ENCODE measurements at regions not wholly inside any gene's neighbourhood (a gene's known extent, or its start where the extent isn't known, plus 50 kb on each side); places are given as distances from the start of the nearest gene placed in this dataset.

DNA sequence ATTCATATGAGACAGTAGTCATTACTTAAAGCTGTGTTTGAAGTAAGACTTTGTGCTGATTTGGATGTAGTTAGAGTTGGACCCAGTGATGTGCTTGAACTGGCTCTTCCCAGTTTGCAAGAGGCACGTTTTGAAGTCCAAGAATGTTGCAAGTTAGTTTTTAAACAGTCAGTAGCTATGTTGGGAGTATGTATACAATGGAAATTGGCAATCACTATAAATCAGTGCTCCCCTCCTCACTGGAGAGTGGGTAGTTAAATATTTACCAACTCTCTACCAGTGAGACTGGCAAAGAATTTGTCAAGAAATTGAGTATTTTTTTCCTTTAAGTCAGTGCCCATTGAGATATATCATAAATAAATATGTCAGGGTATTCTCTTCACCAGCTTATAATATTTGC is 191.9 kb upstream of the SPRY1 start:
- Histone ChIP-seq H2AFZ (ENCODE audit: low read length) (no peak overlapping the region), H3K36me3 (ENCODE audit: insufficient read depth, low read length) (no peaks in the 10 kb centered on the region), H3K4me2 (ENCODE audit: low read length) (no peak overlapping the region), H3K27ac (ENCODE audit: low read depth, low read length, poor library complexity, severe bottlenecking) (no peak overlapping the region), H3K79me2 (ENCODE audit: insufficient read depth, low read depth, low read length) (no peaks in the 10 kb centered on the region), H3K9me3 (ENCODE audit: low read length) (no peaks in the 10 kb centered on the region), H3K9me2 (ENCODE audit: insufficient read depth, low read length) (no peaks in the 10 kb centered on the region), H4K20me1 (ENCODE audit: insufficient read depth, low read length) (no peaks in the 10 kb centered on the region), H3K4me3 (ENCODE audit: low read depth, low read length, poor library complexity, severe bottlenecking) (no peak overlapping the region), H3K4me1 (ENCODE audit: insufficient read depth, low read length, poor library complexity, severe bottlenecking) (no peaks in the 10 kb centered on the region)
- POLR2A ChIA-PET, result interaction anchor here (0.6 to 1.9 kb wide), 7 partner anchors 9 to 282 kb away, joined by 3 to 6 read pairs (median 3); no protein-coding TSS in a partner anchor
- no TSS peak for BruUV-seq (replicated peaks)
- CTCF ChIA-PET (ENCODE audit: unreplicated experiment), result no interaction called here
- intact Hi-C loops (cut with micrococcal nuclease; ENCODE audit: unreplicated experiment), result no loop called here
- DNase-seq (ENCODE audit: low spot score), result no peak
- TF ChIP-seq, protein P1, sequence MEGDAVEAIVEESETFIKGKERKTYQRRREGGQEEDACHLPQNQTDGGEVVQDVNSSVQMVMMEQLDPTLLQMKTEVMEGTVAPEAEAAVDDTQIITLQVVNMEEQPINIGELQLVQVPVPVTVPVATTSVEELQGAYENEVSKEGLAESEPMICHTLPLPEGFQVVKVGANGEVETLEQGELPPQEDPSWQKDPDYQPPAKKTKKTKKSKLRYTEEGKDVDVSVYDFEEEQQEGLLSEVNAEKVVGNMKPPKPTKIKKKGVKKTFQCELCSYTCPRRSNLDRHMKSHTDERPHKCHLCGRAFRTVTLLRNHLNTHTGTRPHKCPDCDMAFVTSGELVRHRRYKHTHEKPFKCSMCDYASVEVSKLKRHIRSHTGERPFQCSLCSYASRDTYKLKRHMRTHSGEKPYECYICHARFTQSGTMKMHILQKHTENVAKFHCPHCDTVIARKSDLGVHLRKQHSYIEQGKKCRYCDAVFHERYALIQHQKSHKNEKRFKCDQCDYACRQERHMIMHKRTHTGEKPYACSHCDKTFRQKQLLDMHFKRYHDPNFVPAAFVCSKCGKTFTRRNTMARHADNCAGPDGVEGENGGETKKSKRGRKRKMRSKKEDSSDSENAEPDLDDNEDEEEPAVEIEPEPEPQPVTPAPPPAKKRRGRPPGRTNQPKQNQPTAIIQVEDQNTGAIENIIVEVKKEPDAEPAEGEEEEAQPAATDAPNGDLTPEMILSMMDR (conservative IDR thresholded peaks at IDR 0.05; ENCODE audit: low read length), result no peak
- no peak for TF ChIP-seq EZH2phosphoT487 (IDR thresholded peaks at IDR 0.05; ENCODE audit: borderline replicate concordance, low read depth, low read length)

- Histone ChIP-seq H3K4me3 (ENCODE audit: low read depth, low read length, poor library complexity, severe bottlenecking) (no peak overlapping the region), H3K9me2 (ENCODE audit: insufficient read depth, low read length) (no peaks in the 10 kb centered on the region), H3K36me3 (ENCODE audit: insufficient read depth, low read length) (no peaks in the 10 kb centered on the region), H3K27ac (ENCODE audit: low read depth, low read length, poor library complexity, severe bottlenecking) (no peak overlapping the region), H4K20me1 (ENCODE audit: insufficient read depth, low read length) (no peaks in the 10 kb centered on the region), H2AFZ (ENCODE audit: low read length) (no peak overlapping the region), H3K4me1 (ENCODE audit: insufficient read depth, low read length, poor library complexity, severe bottlenecking) (no peaks in the 10 kb centered on the region), H3K4me2 (ENCODE audit: low read length) (no peak overlapping the region), H3K79me2 (ENCODE audit: insufficient read depth, low read depth, low read length) (no peaks in the 10 kb centered on the region), H3K9me3 (ENCODE audit: low read length) (no peaks in the 10 kb centered on the region)
- CTCF ChIA-PET (ENCODE audit: unreplicated experiment), result no interaction called here
- intact Hi-C loops (cut with micrococcal nuclease; ENCODE audit: unreplicated experiment), result no loop called here
- DNase-seq (ENCODE audit: low spot score), result no peak
- no TSS peak for BruUV-seq (replicated peaks)
- POLR2A ChIA-PET, result interaction anchor here (0.7 to 1.9 kb wide), 5 partner anchors 13 to 748 kb away, joined by 3 to 6 read pairs (median 4); no protein-coding TSS in a partner anchor
- TF ChIP-seq, protein P1 (conservative IDR thresholded peaks at IDR 0.05; ENCODE audit: low read length), result no peak
- TF ChIP-seq EZH2phosphoT487 (IDR thresholded peaks at IDR 0.05; ENCODE audit: borderline replicate concordance, low read depth, low read length), result no peak
Measured at GRCh38 chr4:123206016-123206415, 190.6 kb upstream of the SPRY1 start.

DNA sequence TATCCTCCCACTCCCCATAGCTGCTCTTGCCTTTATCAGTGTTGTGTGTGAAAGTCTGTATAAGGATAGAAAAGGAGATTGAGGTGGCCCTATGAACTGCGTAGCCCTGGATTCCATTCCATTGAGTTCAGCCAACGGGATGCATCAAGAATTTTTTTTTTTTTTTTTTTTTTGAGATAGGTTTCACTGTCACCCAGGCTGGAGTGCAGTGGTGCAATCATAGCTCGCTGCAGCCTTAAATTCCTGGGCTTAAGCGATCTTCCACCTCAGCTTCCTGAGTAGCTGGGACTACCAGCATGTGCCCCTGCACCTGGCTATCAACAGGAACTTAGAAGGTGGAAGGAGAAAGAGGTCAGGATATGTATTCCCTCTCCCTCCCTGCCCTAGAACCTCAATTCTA is 187.2 kb upstream of the SPRY1 start:
- H3K79me2 ChIP-seq (ENCODE audit: insufficient read depth, low read depth, low read length), result no peaks in the 10 kb centered on the region
- intact Hi-C loops (cut with micrococcal nuclease; ENCODE audit: unreplicated experiment), result no loop called here
- no peaks in the 10 kb centered on the region for H3K36me3 ChIP-seq (ENCODE audit: insufficient read depth, low read length)
- no peaks in the 10 kb centered on the region for H3K4me1 ChIP-seq (ENCODE audit: insufficient read depth, low read length, poor library complexity, severe bottlenecking)
- no peaks in the 10 kb centered on the region for H3K9me3 ChIP-seq (ENCODE audit: low read length)
- BruUV-seq (replicated peaks), result no TSS peak
- CTCF ChIA-PET (ENCODE audit: unreplicated experiment), result no interaction called here
- no peaks in the 10 kb centered on the region for H4K20me1 ChIP-seq (ENCODE audit: insufficient read depth, low read length)
- no peaks in the 10 kb centered on the region for H3K9me2 ChIP-seq (ENCODE audit: insufficient read depth, low read length)
- POLR2A ChIA-PET, result no interaction called here
- no peak overlapping the region for H3K4me3 ChIP-seq (ENCODE audit: low read depth, low read length, poor library complexity, severe bottlenecking)
- no peak for DNase-seq (ENCODE audit: low spot score)
- H3K4me2 ChIP-seq (ENCODE audit: low read length), result no peak overlapping the region
- H3K27ac ChIP-seq (ENCODE audit: low read depth, low read length, poor library complexity, severe bottlenecking), result no peak overlapping the region
- TF ChIP-seq EZH2phosphoT487 (IDR thresholded peaks at IDR 0.05; ENCODE audit: borderline replicate concordance, low read depth, low read length), result no peak
- TF ChIP-seq, protein P1 (conservative IDR thresholded peaks at IDR 0.05; ENCODE audit: low read length), result no peak
- H2AFZ ChIP-seq (ENCODE audit: low read length), result no peak overlapping the region

All from OCI-LY7 (cell line).